GM18508 (cell line): ENCODE measurements at regions not wholly inside any gene's neighbourhood (a gene's known extent, or its start where the extent isn't known, plus 50 kb on each side); places are given as distances from the start of the nearest gene placed in this dataset.

Source experiments
- ATAC-seq: cut with Tn5 transposase; IDR thresholded peaks from one replicate; pipeline ENCODE4 v1.9.1; 2021; ENCODE audit warnings: moderate number of reproducible peaks; ENCODE audit not compliant: insufficient read depth, unreplicated experiment

GRCh38 chr3:117526470-117527079 is 817.0 kb downstream of the TUSC7 start:
- ATAC-seq: no peak

GRCh38 chr3:117527346-117527745 is 817.8 kb downstream of the TUSC7 start:
- ATAC-seq: no peak

GRCh38 chr3:117528688-117529087 is 819.1 kb downstream of the TUSC7 start:
- ATAC-seq: no peak

GRCh38 chr3:117531078-117531767 is 821.6 kb downstream of the TUSC7 start:
- no peak for ATAC-seq

- no peak for ATAC-seq
Observed at GRCh38 chr3:117532268-117532667, 822.7 kb downstream of the TUSC7 start.

GRCh38 chr3:117534138-117534537 is 824.6 kb downstream of the TUSC7 start:
- ATAC-seq: no peak

- no peak for ATAC-seq
Observed at GRCh38 chr3:117536006-117536405, 826.4 kb downstream of the TUSC7 start.

- ATAC-seq: no peak
Observed at GRCh38 chr3:117537949-117538348, 828.4 kb downstream of the TUSC7 start.

GRCh38 chr3:117539729-117540128 is 830.1 kb downstream of the TUSC7 start:
- no peak for ATAC-seq

GRCh38 chr3:117540597-117540996 is 831.0 kb downstream of the TUSC7 start:
- no peak for ATAC-seq

GRCh38 chr3:117541721-117542120 is 832.1 kb downstream of the TUSC7 start:
- no peak for ATAC-seq

GRCh38 chr3:117543521-117543920 is 833.9 kb downstream of the TUSC7 start:
- no peak for ATAC-seq

GRCh38 chr3:117545484-117545883 is 835.9 kb downstream of the TUSC7 start:
- ATAC-seq: no peak

GRCh38 chr3:117547956-117548550 is 838.5 kb downstream of the TUSC7 start:
- no peak for ATAC-seq

- ATAC-seq: no peak
Observed at GRCh38 chr3:117548600-117548999, 839.0 kb downstream of the TUSC7 start.

- no peak for ATAC-seq
Observed at GRCh38 chr3:117549716-117550115, 840.1 kb downstream of the TUSC7 start.

GRCh38 chr3:117550766-117551165 is 841.2 kb downstream of the TUSC7 start:
- ATAC-seq: no peak

GRCh38 chr3:117553461-117553860 is 843.9 kb downstream of the TUSC7 start:
- peak; percentile 99 for ATAC-seq

- no peak for ATAC-seq
Observed at GRCh38 chr3:117556646-117557407, 847.2 kb downstream of the TUSC7 start.

GRCh38 chr3:117557464-117558090 is 848.0 kb downstream of the TUSC7 start:
- no peak for ATAC-seq

GRCh38 chr3:117558681-117559080 is 849.1 kb downstream of the TUSC7 start:
- ATAC-seq: no peak
